Stimulated activated CD8-positive, alpha-beta memory T cell treated with anti-CD3 and anti-CD28 coated beads, Interleukin-15, amount 100 ng/mL, for 1 hour (primary cell): ENCODE measurements at regions not wholly inside any gene's neighbourhood (a gene's known extent, or its start where the extent isn't known, plus 50 kb on each side); places are given as distances from the start of the nearest gene placed in this dataset.
"Not testable (repeated sequence)": the region's sequence is repeated elsewhere in the genome, so short reads cannot be mapped to it uniquely, and the experiment has no call there.

Experiments used
- DNase-seq: peaks from one replicate; pipeline ENCODE4 v3.0.0-alpha.2; 2020; ENCODE audit warnings: low read depth

GRCh38 chr5:125691738-125692530, 731.3 kb upstream of the GRAMD2B start:
- DNase-seq: not testable (repeated sequence)

- no peak for DNase-seq
Observed at GRCh38 chr5:125695996-125696655, 727.1 kb upstream of the GRAMD2B start.

GRCh38 chr5:125696762-125697161, 726.4 kb upstream of the GRAMD2B start:
- no peak for DNase-seq

GRCh38 chr5:125698420-125698819, 724.8 kb upstream of the GRAMD2B start:
- no peak for DNase-seq

- no peak for DNase-seq
Observed at GRCh38 chr5:125699860-125700259, 723.3 kb upstream of the GRAMD2B start.

GRCh38 chr5:125700380-125700861, 722.8 kb upstream of the GRAMD2B start:
- DNase-seq: no peak

- no peak for DNase-seq
Observed at GRCh38 chr5:125703616-125704015, 719.6 kb upstream of the GRAMD2B start.

GRCh38 chr5:125704888-125705287, 718.3 kb upstream of the GRAMD2B start:
- no peak for DNase-seq

- DNase-seq: no peak
Observed at GRCh38 chr5:125708583-125708982, 714.6 kb upstream of the GRAMD2B start.

GRCh38 chr5:125710745-125711144, 712.5 kb upstream of the GRAMD2B start:
- DNase-seq: no peak

GRCh38 chr5:125712397-125712796, 710.8 kb upstream of the GRAMD2B start:
- no peak for DNase-seq

GRCh38 chr5:125713109-125713805, 710.0 kb upstream of the GRAMD2B start:
- DNase-seq: no peak

GRCh38 chr5:125715216-125715615, 708.0 kb upstream of the GRAMD2B start:
- DNase-seq: no peak

- DNase-seq: no peak
Observed at GRCh38 chr5:125717209-125717608, 706.0 kb upstream of the GRAMD2B start.

GRCh38 chr5:125719681-125720347, 703.4 kb upstream of the GRAMD2B start:
- no peak for DNase-seq

GRCh38 chr5:125720348-125720685, 702.9 kb upstream of the GRAMD2B start:
- DNase-seq: no peak

GRCh38 chr5:125720721-125721120, 702.5 kb upstream of the GRAMD2B start:
- DNase-seq: no peak

- DNase-seq: no peak
Observed at GRCh38 chr5:125722550-125722949, 700.7 kb upstream of the GRAMD2B start.

GRCh38 chr5:125725691-125726090, 697.5 kb upstream of the GRAMD2B start:
- no peak for DNase-seq

- no peak for DNase-seq
Observed at GRCh38 chr5:125743939-125744338, 679.3 kb upstream of the GRAMD2B start.

- no peak for DNase-seq
Observed at GRCh38 chr5:125746917-125747316, 676.3 kb upstream of the GRAMD2B start.

GRCh38 chr5:125750147-125750860, 672.9 kb upstream of the GRAMD2B start:
- DNase-seq: no peak
